ENCODE measurements at regions not wholly inside any gene's neighbourhood (a gene's known extent, or its start where the extent isn't known, plus 50 kb on each side); places are given as distances from the start of the nearest gene placed in this dataset.

GRCh38 chr18:40382197-40382596 is 1572.8 kb upstream of the PIK3C3 start:
- Histone ChIP-seq H3K9me3 (ENCODE audit: low read depth) (no peaks in the 10 kb centered on the region), H3K9ac (no peak overlapping the region), H3K4me1 (no peaks in the 10 kb centered on the region), H3K4me3 (no peak overlapping the region), H3K27me3 (no peaks in the 10 kb centered on the region), H3K4me2 (no peak overlapping the region), H3K36me3 (no peaks in the 10 kb centered on the region), H2AFZ (replicated peaks) (no peak overlapping the region), H3K79me2 (ENCODE audit: low read depth) (no peaks in the 10 kb centered on the region), H3K27ac (no peak overlapping the region), H4K20me1 (ENCODE audit: low read depth) (no peaks in the 10 kb centered on the region), H3F3A (ENCODE audit: low read depth) (no peaks in the 10 kb centered on the region)
- Mint-ChIP-seq H3K4me3 (no peak overlapping the region), H3K36me3 (no peaks in the 10 kb centered on the region), H3K27me3 (ENCODE audit: insufficient read depth, low read depth) (no peaks in the 10 kb centered on the region), H3K4me1 (peaks cover 11% of the 10 kb centered on the region), H3K9me3 (no peaks in the 10 kb centered on the region), H3K27ac (no peak overlapping the region)
- DNase-seq (ENCODE audit: low spot score): no peak
- TF ChIP-seq EZH2 (IDR thresholded peaks at IDR 0.05) (no peak), CTCF (IDR thresholded peaks at IDR 0.05) (no peak), EZH2phosphoT487 (IDR thresholded peaks at IDR 0.05) (no peak)

- Histone ChIP-seq H2AFZ (replicated peaks) (peak overlapping the region; percentile 12), H3K4me3 (no peak overlapping the region), H3K36me3 (no peaks in the 10 kb centered on the region), H3K27me3 (no peaks in the 10 kb centered on the region), H3K9me3 (ENCODE audit: low read depth) (no peaks in the 10 kb centered on the region), H3K79me2 (ENCODE audit: low read depth) (no peaks in the 10 kb centered on the region), H3K4me2 (no peak overlapping the region), H3K4me1 (no peaks in the 10 kb centered on the region), H3K27ac (no peak overlapping the region), H3K9ac (no peak overlapping the region), H4K20me1 (ENCODE audit: low read depth) (no peaks in the 10 kb centered on the region), H3F3A (ENCODE audit: low read depth) (no peaks in the 10 kb centered on the region)
- no peak overlapping the region for H3K4me3 Mint-ChIP-seq
- peak overlapping the region; percentile 96 for H3K27ac Mint-ChIP-seq
- H3K27me3 Mint-ChIP-seq (ENCODE audit: insufficient read depth, low read depth): no peaks in the 10 kb centered on the region
- DNase-seq (ENCODE audit: low spot score): peak; percentile 4
- H3K4me1 Mint-ChIP-seq: peaks cover 11% of the 10 kb centered on the region
- TF ChIP-seq EZH2 (IDR thresholded peaks at IDR 0.05) (no peak), EZH2phosphoT487 (IDR thresholded peaks at IDR 0.05) (no peak), CTCF (IDR thresholded peaks at IDR 0.05) (no peak)
- no peaks in the 10 kb centered on the region for H3K9me3 Mint-ChIP-seq
- no peaks in the 10 kb centered on the region for H3K36me3 Mint-ChIP-seq
Measured at GRCh38 chr18:40380686-40381439, 1574.2 kb upstream of the PIK3C3 start.

- DNase-seq (ENCODE audit: low spot score): no peak
- H3K9ac ChIP-seq: no peak overlapping the region
- H4K20me1 ChIP-seq (ENCODE audit: low read depth): no peaks in the 10 kb centered on the region
- no peak overlapping the region for H2AFZ ChIP-seq (replicated peaks)
- H3K27ac Mint-ChIP-seq: no peak overlapping the region
- H3K79me2 ChIP-seq (ENCODE audit: low read depth): no peaks in the 10 kb centered on the region
- H3K4me3 Mint-ChIP-seq: no peak overlapping the region
- peaks cover 6% of the 10 kb centered on the region for H3K4me1 Mint-ChIP-seq
- H3K36me3 ChIP-seq: no peaks in the 10 kb centered on the region
- H3K27ac ChIP-seq: no peak overlapping the region
- no peaks in the 10 kb centered on the region for H3K27me3 Mint-ChIP-seq (ENCODE audit: insufficient read depth, low read depth)
- no peaks in the 10 kb centered on the region for H3K27me3 ChIP-seq
- H3K4me1 ChIP-seq: no peaks in the 10 kb centered on the region
- H3K4me3 ChIP-seq: no peak overlapping the region
- H3K9me3 ChIP-seq (ENCODE audit: low read depth): no peaks in the 10 kb centered on the region
- no peaks in the 10 kb centered on the region for H3K36me3 Mint-ChIP-seq
- H3F3A ChIP-seq (ENCODE audit: low read depth): no peaks in the 10 kb centered on the region
- TF ChIP-seq CTCF (IDR thresholded peaks at IDR 0.05) (no peak), EZH2 (IDR thresholded peaks at IDR 0.05) (no peak), EZH2phosphoT487 (IDR thresholded peaks at IDR 0.05) (no peak)
- no peak overlapping the region for H3K4me2 ChIP-seq
- H3K9me3 Mint-ChIP-seq: peaks cover 3% of the 10 kb centered on the region
Measured at GRCh38 chr18:40375837-40376236, 1579.2 kb upstream of the PIK3C3 start.
